ENCODE measurements at regions not wholly inside any gene's neighbourhood (a gene's known extent, or its start where the extent isn't known, plus 50 kb on each side); places are given as distances from the start of the nearest gene placed in this dataset.

GRCh38 chrX:104347860-104348259 lies 93.1 kb upstream of the ESX1 start:
- TF ChIP-seq CTCF (IDR thresholded peaks at IDR 0.05), result no peak
- no peak for TF ChIP-seq POLR2AphosphoS5 (IDR thresholded peaks at IDR 0.05)
